ENCODE measurements at regions not wholly inside any gene's neighbourhood (a gene's known extent, or its start where the extent isn't known, plus 50 kb on each side); places are given as distances from the start of the nearest gene placed in this dataset.

DNA sequence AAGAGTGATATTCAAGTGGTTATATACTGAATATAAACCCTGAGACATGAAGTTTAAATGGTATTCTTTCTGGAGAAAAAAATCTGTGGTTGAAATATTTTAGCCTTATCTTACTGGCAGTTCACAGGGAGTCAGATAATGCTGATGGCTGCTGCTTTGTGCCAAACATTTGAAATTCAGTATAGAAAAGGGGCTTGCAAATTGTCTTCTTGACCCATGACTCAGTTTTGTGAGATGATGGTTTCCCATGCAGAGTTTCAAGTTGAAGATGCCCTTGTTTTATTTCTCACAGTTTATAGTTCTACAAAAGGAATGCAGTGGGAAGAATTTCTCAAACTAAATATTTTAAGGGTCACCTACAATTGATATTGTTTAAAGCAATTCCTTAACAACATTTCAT, 251.1 kb upstream of the MEOX2 start:
- DNase-seq (ENCODE audit: low spot score) (no peak), FAIRE-seq (no peak)

DNA sequence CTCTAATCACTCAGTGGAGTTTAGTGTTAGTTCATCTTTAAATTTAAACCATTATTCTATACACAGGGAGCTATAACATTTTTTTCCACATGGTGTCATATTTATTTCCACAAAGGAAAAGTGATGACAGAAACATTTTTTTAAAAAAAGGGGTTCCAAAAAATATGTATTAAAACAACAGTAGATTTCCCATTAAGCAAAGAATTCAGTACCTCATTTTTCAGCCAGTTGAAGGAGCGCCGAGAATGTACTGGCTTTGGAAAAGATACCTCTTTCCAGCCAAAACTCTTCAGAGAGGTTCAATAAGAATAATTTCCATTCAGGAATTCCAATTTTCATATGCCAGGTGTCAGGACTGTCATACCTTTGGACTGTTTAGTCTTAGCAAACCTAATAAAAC, 250.5 kb upstream of the MEOX2 start:
- FAIRE-seq (no peak), DNase-seq (ENCODE audit: low spot score) (no peak)

DNA sequence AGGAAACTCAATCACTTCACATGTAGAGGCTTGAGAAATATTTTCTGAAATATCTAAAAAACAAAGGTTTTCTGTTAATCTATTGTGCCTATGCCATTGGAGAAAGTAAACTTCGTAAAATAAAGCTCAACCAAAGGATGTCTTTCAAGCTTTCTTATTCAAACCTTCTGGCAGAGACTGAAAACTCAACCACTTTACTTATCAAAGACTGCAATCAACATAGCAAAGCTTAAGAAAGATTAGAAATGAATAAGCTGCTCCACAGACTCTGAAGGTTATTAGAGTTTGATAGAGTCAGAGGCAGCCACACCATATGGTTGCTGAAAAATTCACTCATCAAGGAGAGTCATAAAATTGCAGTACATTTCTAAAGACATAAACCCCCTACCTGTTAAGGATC, 245.8 kb upstream of the MEOX2 start:
- DNase-seq (ENCODE audit: low spot score) (no peak), FAIRE-seq (no peak)

DNA sequence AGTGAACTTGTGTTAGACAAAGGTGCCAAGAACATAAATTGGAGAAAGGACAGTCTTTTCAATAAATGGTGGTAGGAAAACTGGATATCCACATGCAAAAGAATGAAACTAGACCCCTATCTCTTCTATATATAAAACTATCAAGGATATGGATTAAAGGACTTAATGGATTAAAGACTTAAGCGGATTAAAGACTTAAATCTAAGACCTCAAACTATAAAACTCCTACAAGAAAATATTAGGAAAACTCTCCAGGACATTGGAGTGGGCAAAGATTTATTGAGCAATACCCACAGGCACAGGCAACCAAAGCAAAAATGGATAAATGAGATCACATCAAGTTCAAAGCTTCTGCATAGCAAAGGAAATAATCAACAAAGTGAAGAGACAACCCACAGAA, 242.9 kb upstream of the MEOX2 start:
- FAIRE-seq, result no peak
- DNase-seq (ENCODE audit: low spot score), result no peak

DNA sequence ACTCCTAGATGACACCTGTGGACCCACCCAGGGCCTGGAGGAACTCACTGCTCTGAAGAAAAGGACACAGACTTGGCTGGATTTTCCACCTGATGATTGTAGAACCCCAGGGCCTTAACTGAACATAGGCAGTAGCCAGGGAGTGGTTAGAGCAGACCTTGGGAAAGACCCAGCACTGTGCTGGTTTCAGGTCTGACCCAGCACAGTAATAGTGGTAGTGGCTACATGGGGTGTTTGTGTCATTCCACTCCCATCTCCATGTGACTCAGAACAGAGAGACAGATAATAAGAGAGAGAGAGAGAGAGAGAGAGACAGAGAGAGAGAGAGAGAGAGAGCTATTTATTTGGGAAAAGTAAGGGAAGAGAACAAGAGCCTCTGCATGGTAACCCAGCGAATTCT, 239.1 kb upstream of the MEOX2 start:
- FAIRE-seq (no peak), DNase-seq (ENCODE audit: low spot score) (no peak)

DNA sequence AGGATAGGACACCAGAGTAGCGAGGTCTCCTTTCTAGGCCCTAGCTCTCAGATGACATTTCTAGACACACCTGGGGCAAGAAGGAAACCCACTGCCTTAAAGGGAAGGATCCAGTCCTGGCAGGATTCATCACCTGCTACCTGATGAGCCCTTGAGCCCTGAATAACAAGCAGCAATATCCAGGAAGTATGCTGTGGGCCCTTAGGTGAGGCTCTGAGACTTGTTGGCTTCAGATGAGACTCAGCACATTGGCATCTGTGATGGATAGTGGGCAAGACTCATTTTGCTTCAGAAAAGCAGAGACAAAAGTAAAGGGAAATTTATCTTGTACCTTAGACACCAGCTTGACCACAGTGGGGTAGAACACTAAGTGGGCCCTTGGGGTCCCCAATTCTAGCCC, 238.4 kb upstream of the MEOX2 start:
- no peak for DNase-seq (ENCODE audit: low spot score)
- no peak for FAIRE-seq

DNA sequence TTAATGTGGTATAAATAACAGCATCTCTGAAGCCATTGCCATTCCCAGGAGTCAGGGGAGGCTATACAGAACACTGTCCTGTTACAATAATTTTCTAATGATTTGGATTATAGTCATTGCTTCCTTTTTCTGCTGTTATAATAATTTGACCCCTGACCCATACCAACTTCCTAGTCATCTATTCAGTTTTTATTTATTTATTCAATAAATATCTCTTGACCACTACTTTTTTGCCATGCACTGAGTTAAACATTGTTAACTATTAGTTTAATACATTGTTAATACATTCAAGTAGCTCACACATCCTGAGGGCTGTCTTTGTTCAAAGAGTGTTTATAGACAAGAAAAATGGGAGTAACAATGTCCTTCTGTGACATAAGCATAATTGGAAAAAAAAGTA, 235.5 kb upstream of the MEOX2 start:
- DNase-seq (ENCODE audit: low spot score) (no peak), FAIRE-seq (no peak)

DNA sequence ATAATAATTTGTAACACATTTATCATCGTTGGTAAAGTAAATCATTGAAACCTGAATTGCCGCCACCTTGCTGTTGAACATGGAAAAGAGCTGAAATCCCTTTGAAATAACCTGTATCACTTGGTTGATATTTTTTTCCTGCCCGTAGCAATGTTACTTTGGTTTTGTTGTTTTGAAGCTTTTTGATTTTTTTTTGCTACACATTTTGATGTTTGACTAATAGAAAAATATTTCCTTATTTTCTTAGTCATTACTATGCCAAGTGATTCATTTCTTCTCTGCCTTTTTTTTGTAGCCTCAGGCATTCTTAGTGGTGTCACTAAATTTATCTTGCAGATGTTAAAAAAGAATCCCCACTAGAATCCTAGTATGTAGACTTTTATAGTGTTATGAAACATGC, 235.1 kb upstream of the MEOX2 start:
- no peak for FAIRE-seq
- no peak for DNase-seq (ENCODE audit: low spot score)

DNA sequence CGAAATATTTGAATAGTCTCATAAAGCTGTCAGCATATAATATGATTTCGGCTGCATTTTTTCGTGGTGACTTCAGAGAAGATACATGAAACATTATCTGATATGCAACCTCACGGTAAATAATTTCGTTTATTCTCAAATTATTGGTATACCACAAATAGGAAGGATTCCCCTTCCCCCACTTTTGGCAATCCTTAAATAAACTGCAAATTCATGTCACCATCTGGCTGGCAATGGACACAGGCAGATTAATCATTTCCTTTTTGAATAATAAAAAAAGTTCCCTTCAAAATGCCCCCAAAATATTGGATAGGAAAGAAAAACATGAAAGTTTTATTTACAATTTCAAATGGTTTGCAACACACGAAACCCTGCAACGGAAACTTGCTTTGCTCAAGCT, 234.5 kb upstream of the MEOX2 start:
- DNase-seq (ENCODE audit: low spot score) (no peak), FAIRE-seq (no peak)

DNA sequence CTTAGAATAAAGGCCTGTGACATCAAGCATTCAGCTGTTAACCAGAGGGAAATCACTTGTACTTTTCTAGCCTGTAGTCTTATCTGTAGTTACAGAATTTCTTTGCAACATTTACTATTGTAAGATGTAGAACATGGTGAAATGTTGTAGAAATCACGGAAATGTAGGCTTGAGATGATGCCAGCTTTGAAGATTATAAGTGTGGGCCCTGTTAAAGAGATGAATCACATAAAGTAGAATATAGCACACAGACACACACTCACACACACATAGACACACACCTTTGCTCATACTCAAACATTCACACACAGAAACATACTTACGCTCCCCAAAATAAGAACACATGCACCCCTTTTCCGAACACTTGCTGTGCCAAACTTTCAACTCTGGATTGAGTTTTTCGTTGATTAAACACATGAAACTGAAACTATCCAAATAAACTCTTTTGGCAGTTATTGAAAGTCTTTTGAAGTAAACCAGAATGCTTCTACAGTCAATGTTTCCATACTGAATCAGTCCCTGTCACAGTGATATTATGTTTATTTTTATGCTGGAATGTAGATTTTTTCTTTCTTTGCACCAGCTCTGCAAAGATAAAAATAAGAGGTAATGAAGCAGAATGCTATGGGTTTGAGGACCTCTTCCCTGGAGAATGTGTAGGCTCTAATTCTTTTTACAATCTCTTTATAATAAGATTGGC, 230.3 kb upstream of the MEOX2 start:
- no peak for DNase-seq (ENCODE audit: low spot score)
- FAIRE-seq, result no peak

DNA sequence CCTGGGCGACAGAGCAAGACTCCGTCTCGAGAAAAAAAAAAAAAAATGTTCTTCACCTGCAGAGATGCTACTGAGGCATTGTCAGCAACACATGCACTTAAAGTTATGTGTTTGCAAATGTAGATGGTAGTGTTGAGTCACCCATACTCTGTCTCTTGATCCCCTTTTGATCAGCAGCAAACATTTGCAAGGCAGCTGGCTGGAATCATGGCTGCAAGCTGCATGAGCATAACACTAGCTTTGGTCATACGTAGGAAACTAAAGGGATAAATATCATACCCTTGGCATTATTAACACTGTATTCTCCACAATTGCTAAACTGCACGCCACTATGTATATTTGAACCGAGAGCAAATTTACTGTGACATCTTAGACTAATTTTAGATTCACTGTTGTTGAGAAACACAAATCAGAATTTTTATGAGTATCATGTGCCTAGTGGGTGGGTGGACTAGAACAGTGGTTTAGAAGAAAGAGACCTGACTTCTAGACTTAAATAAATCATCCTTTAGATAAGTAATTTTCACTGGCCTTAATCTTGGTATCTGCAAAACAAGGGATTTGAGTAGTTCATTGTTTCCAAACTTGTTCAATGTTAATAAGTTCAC, 229.3 kb upstream of the MEOX2 start:
- DNase-seq (ENCODE audit: low spot score), result no peak
- peak; percentile 27 for FAIRE-seq

DNA sequence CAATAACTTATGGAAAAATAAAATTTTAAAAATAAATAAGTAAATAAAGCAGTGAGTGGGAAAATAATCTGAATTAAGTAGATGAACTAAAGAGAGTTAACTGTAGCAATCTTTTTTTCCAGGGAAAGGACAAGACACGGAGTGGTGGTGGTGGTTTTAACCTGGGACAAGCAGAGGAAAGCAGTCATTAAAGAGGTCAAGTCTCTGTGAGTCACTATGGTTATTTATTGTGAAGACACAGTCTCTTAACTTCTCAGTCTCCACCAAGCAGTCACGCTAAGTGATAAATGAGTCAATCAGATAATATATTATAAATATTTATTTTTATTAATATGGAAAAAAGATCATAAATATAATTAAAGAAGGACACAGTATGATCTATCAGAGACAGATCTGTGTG, 228.1 kb upstream of the MEOX2 start:
- no peak for FAIRE-seq
- no peak for DNase-seq (ENCODE audit: low spot score)

DNA sequence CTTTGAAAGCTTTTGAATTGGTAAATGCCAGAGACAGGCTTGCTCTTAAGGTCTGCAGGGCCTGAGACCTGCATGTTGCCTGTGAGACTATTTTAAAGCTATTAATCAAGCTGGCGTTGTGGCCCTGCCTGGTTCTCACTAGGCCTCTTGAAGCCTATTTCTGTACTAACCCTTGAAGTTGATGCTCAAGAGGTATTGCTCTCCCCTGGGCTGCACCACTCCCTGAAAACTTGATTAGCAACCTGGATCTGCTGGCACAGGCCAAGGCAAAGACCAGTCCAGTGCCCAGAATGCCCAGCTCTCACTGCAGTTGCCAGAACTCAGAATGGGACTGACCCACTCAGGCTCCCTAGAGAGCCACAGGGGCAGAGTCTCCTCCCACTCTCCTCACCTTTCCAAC, 220.0 kb upstream of the MEOX2 start:
- DNase-seq (ENCODE audit: low spot score) (no peak), FAIRE-seq (no peak)

DNA sequence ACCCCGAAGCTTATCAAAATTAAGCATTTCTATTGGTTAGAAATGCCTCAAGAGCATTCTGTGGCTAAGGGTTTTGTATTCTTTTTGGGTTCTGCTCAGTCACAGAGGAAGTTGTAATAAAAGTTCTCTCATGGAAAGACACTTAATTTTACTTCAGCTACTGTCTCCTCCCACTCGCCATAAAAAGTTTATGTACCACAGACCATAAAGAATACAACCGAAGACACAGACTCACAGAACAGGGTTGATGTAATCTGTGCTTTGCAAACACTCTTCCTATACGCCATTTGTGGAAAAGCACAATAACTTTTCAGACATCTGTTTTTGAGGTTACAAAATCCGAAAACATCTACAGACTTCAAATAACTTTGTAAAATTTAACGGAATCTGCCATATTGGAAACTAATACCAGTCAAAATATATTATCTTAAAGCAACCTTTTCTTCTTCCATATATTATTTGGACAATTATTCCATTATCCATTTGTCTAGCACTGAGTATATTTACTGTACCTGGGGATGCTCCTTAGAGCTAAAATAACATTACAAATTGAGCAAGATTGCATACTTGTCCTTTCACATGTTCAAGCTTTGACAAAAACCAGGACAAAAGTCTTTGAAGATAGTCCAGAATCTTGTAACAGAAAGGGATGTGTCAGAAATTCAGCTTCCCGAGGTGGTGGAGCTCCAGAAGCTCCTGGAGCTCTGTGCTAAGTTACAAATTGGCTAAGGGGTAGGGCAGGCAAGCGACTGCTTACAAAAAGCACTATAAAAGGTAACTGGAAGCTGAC, 219.0 kb upstream of the MEOX2 start:
- DNase-seq (ENCODE audit: low spot score) (no peak), FAIRE-seq (no peak)

DNA sequence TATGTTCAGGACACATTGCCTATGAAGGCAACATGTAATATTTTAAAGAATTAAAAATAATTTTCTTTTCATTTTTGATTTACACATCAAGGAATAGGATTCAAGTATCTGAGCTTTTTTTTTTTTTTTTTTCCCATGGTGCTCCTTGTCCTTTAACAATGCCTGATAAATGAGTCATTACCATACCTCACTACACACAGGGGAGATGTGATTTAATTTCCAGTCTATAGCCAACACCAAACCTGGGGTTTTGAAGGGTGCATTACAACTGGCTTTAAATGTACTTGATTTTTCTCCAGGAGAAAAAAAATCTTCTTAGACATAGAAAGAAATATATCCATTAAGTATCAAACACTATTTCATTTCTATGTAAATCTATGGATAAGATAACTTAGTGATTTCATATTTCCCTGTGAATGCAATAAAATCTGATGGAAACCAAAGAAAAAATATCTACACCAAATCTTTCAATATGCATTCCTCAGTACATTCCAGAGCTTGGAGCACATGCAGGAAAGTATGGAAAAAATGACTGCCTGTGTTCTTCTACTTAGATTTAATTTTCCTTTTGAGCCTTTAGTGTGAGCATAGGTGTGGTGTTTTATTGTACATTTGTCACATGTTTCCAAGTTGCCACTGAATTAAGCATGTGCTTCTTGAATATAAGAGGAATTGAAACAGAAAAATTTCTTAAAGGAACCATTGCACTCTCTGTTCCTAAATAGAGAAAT, 204.8 kb upstream of the MEOX2 start:
- FAIRE-seq, result no peak

DNA sequence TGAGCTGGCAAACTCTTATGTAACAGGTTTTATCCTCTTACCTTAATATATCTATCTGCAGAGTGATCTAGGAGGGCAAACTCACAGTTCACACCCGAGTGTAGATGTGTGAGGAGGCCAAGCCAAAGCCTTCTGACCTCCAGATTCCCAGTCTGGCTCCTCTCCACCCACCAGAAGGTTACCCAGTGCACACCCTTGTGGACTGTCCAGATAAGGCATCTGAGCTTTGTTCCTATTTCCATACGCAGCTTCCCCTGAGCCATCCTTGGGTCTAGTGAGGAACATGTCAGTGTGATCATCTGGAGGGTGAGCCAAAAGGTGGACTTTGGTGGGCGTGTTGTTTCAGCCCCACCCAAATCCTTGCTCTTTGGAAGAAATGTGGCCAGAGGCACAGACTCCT, 203.0 kb upstream of the MEOX2 start:
- no peak for FAIRE-seq
- peak; percentile 9 for DNase-seq (ENCODE audit: low spot score)

More for the DNA sequence above, 204.8 kb upstream of the MEOX2 start:
- DNase-seq (ENCODE audit: low spot score), result peak; percentile 25

DNA sequence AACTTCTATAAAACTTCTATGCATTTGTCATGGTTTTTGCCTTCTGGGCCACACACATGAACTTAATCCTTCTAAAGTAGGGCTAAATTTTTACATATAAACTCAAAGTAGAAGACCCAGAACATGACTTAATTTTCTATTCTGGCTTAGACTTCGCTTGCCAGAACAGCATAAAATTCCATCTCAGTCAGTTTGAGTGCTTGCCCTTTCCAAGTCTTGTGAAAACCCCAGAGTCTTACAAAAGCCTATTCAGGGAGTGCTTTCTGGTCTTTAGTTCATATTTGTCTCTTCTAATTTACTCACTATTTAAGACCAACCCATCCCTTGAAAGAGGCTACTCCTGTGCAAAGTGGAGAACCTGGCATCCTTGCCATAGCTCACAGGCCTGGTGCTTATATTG, 201.6 kb upstream of the MEOX2 start:
- no peak for DNase-seq (ENCODE audit: low spot score)
- no peak for FAIRE-seq

DNA sequence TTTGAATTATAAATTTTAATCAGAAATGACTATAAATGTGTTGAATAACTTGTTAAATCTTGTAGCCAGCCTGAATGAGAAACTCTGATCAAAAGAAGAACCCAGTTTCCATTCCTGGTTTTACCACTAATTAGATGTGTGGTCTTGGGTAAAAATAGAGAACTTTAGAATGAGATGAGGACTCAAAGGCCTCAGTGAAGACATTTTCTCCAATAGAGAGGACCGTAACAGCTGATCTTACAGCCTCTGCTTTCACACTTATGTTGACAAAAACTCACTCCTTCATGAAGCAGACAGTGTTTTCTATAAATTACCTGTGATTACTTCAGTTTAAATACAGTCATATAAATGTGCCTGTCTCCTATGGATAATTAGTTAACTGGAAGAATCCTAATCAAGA, 200.1 kb upstream of the MEOX2 start:
- no peak for FAIRE-seq

DNA sequence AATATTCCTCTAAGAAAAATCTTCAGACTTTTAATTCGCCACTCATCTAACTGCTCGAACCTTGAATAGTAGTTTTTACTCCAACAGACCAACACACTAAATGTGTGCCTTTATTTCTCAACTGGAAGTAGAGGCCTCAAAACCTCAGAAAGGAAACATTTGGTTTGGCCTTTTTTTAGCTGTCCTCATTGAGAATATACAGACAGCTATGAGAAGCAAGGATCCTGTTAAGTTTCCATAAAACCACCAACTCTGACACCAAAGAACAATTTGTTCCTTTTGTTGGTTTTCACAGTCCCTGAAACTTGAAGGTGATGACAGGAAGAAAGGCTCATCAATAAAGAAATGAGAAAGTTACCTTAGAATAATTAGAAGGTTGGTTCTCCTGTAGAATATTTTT, 199.2 kb upstream of the MEOX2 start:
- DNase-seq (ENCODE audit: low spot score), result no peak
- FAIRE-seq, result no peak

More for the DNA sequence above, 200.1 kb upstream of the MEOX2 start:
- no peak for DNase-seq (ENCODE audit: low spot score)

DNA sequence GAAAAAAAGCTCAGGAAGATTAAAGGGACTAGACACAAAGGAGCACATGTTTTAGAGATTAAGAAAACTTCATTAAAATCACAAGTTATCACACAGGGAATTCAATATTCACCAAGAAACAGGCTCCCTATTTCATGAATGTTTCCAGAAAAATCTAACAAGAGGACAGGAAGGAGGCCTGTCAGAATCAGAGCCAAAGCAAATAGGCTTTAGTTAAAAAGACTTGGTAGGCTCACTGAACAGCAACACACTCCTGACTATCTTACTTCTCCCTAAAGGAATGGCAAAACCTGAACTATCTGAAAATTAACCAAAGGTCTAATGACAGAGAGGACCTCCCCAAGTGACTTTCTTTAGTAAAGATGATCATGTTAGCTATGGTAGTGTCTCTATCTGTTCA, 188.3 kb upstream of the MEOX2 start:
- DNase-seq (ENCODE audit: low spot score) (no peak), FAIRE-seq (no peak)

DNA sequence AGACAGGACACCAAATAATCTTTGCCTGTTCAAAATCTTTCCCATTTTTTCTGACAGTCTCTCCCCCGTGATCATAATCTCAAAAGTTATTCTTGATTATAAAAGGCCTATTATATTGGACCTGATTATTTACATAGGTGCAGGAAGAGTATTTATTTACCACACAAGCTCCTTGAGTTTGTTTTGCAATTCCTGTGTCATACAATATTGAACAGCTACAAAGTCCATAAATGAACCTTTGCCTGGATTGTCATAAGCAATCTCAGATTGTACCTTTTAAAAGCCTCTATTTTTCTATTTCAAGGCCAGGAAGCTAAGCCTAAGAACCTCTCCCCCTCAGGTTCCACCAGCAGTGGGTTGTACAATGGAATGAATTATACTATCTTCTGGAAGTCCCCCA, 183.9 kb upstream of the MEOX2 start:
- DNase-seq (ENCODE audit: low spot score) (no peak), FAIRE-seq (no peak)

DNA sequence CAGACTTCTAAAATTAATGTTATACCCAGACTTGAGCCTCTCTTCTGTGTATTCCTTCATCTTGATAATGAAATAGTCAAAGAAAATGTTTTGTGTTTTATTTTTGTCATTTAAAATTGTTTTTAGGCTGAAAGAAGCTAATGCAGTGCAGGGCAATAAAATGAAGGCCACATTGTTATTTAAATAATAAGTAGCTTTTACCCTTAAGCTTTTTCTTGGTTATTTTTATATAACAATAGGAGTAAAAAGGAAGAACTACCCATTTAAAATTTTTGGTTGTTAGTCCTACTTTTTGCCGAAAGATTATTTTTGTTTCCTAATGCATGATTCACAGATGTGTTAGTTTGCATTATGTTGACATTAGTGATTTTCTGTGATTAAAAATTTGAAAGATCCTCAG, 181.0 kb upstream of the MEOX2 start:
- DNase-seq (ENCODE audit: low spot score), result no peak
- no peak for FAIRE-seq
